ENCODE measurements at regions not wholly inside any gene's neighbourhood (a gene's known extent, or its start where the extent isn't known, plus 50 kb on each side); places are given as distances from the start of the nearest gene placed in this dataset.

DNA sequence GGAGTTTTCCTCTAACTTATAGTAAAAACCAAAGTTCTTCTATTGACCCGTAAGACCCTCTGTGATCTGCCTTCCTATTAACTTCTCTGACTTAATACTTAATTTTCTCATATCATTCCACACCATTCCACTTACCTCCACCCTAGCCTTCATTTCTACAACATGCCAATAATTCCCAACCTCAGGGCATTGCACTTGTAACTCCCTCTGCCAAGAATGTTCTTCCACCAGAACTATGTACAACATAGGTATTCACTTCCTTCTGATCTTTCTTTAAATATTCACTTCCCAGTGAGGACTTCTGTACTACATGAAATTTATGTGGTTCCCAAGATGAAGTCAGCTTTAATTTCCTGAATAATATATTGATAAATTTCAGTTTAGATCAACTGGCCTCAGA, 531.7 kb downstream of the LRFN5 start:
- H3K27ac ChIP-seq (ENCODE audit: low read depth in 2 of 2, low read length in 1 of 2): no peak overlapping the region
- H3K36me3 ChIP-seq (replicated peaks in 1 of 2; ENCODE audit: control insufficient read depth in 1 of 2, insufficient read depth in 2 of 2, low read length in 1 of 2): no peaks in the 10 kb centered on the region
- no peaks in the 10 kb centered on the region for H4K20me1 ChIP-seq (ENCODE audit: insufficient read depth)
- WGBS (ENCODE audit: low lambda C conversion rate): 25% methylated on average over 1 of the region's 1 CpG
- TF ChIP-seq RCOR1 (IDR thresholded peaks at IDR 0.05; ENCODE audit: low read length) (no peak), GATA2 (CRISPR knock-in tag; IDR thresholded peaks at IDR 0.05) (no peak), POLR2AphosphoS5 (IDR thresholded peaks at IDR 0.05; ENCODE audit: low read depth, low read length) (no peak), NFIC (IDR thresholded peaks at IDR 0.05; ENCODE audit: borderline replicate concordance) (no peak), FOXJ3 (CRISPR knock-in tag; IDR thresholded peaks at IDR 0.05) (no peak)
- TF ChIP-seq, protein P1, sequence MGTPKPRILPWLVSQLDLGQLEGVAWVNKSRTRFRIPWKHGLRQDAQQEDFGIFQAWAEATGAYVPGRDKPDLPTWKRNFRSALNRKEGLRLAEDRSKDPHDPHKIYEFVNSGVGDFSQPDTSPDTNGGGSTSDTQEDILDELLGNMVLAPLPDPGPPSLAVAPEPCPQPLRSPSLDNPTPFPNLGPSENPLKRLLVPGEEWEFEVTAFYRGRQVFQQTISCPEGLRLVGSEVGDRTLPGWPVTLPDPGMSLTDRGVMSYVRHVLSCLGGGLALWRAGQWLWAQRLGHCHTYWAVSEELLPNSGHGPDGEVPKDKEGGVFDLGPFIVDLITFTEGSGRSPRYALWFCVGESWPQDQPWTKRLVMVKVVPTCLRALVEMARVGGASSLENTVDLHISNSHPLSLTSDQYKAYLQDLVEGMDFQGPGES (IDR thresholded peaks at IDR 0.05; ENCODE audit: low read depth, low read length): no peak
- TF ChIP-seq, protein P2, sequence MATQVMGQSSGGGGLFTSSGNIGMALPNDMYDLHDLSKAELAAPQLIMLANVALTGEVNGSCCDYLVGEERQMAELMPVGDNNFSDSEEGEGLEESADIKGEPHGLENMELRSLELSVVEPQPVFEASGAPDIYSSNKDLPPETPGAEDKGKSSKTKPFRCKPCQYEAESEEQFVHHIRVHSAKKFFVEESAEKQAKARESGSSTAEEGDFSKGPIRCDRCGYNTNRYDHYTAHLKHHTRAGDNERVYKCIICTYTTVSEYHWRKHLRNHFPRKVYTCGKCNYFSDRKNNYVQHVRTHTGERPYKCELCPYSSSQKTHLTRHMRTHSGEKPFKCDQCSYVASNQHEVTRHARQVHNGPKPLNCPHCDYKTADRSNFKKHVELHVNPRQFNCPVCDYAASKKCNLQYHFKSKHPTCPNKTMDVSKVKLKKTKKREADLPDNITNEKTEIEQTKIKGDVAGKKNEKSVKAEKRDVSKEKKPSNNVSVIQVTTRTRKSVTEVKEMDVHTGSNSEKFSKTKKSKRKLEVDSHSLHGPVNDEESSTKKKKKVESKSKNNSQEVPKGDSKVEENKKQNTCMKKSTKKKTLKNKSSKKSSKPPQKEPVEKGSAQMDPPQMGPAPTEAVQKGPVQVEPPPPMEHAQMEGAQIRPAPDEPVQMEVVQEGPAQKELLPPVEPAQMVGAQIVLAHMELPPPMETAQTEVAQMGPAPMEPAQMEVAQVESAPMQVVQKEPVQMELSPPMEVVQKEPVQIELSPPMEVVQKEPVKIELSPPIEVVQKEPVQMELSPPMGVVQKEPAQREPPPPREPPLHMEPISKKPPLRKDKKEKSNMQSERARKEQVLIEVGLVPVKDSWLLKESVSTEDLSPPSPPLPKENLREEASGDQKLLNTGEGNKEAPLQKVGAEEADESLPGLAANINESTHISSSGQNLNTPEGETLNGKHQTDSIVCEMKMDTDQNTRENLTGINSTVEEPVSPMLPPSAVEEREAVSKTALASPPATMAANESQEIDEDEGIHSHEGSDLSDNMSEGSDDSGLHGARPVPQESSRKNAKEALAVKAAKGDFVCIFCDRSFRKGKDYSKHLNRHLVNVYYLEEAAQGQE (IDR thresholded peaks at IDR 0.05; ENCODE audit: low read depth, low read length): no peak
- no peaks in the 10 kb centered on the region for H3K27me3 ChIP-seq (ENCODE audit: insufficient read depth)
- CTCF ChIA-PET: no interaction called here
- H3K4me3 ChIP-seq (ENCODE audit: low read depth in 2 of 2, low read length in 1 of 2): no peak overlapping the region
- no peaks in the 10 kb centered on the region for H3K4me1 ChIP-seq (ENCODE audit: control insufficient read depth in 1 of 2, insufficient read depth in 2 of 2, low read depth in 1 of 2, low read length in 1 of 2)
- H3K9me2 ChIP-seq: no peaks in the 10 kb centered on the region
- POLR2A ChIA-PET: no interaction called here
- no peak for DNase-seq
- H3K79me2 ChIP-seq (ENCODE audit: insufficient read depth): no peaks in the 10 kb centered on the region
- no peaks in the 10 kb centered on the region for H3K9me3 ChIP-seq
- no peak overlapping the region for H3K9ac ChIP-seq
- H3K4me2 ChIP-seq: no peak overlapping the region
- H3F3A ChIP-seq (replicated peaks; ENCODE audit: insufficient read depth): no peaks in the 10 kb centered on the region
- no peak overlapping the region for H2AFZ ChIP-seq (ENCODE audit: low read depth)

DNA sequence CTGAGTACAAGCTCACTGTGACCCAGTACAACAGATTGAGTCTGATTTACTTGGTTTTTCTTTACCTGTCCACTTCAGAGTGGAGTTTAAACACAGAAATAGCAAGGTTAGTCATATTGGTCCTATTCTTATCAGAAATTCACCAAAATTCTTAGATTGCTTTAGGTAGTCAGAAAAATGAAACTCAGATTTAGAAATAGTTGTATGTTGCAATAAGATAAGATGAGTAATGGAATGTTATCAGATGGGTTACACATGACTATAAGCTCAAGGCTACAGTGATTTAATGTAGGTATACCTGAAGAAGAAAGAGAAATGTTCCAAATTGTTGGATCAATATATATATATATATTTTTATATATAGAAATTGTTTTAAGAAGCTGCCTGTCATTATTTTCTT, 524.1 kb downstream of the LRFN5 start:
- no peak overlapping the region for H3K9ac ChIP-seq
- H3K9me3 ChIP-seq: no peaks in the 10 kb centered on the region
- no peaks in the 10 kb centered on the region for H4K20me1 ChIP-seq (ENCODE audit: insufficient read depth)
- H3K27me3 ChIP-seq (ENCODE audit: insufficient read depth): no peaks in the 10 kb centered on the region
- H3K4me1 ChIP-seq (ENCODE audit: control insufficient read depth in 1 of 2, insufficient read depth in 2 of 2, low read depth in 1 of 2, low read length in 1 of 2): no peaks in the 10 kb centered on the region
- POLR2A ChIA-PET: no interaction called here
- DNase-seq: no peak
- no peak overlapping the region for H3K4me3 ChIP-seq (ENCODE audit: low read depth in 2 of 2, low read length in 1 of 2)
- TF ChIP-seq, protein P3, sequence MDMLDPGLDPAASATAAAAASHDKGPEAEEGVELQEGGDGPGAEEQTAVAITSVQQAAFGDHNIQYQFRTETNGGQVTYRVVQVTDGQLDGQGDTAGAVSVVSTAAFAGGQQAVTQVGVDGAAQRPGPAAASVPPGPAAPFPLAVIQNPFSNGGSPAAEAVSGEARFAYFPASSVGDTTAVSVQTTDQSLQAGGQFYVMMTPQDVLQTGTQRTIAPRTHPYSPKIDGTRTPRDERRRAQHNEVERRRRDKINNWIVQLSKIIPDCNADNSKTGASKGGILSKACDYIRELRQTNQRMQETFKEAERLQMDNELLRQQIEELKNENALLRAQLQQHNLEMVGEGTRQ (IDR thresholded peaks at IDR 0.05; ENCODE audit: borderline replicate concordance, low read depth, low read length): no peak
- no peak for TF ChIP-seq YY1 (IDR thresholded peaks at IDR 0.05; ENCODE audit: low read depth)
- H3K9me2 ChIP-seq: no peaks in the 10 kb centered on the region
- H3F3A ChIP-seq (replicated peaks; ENCODE audit: insufficient read depth): no peaks in the 10 kb centered on the region
- no peaks in the 10 kb centered on the region for H3K79me2 ChIP-seq (ENCODE audit: insufficient read depth)
- no peak overlapping the region for H3K27ac ChIP-seq (ENCODE audit: low read depth in 2 of 2, low read length in 1 of 2)
- H3K36me3 ChIP-seq (replicated peaks in 1 of 2; ENCODE audit: control insufficient read depth in 1 of 2, insufficient read depth in 2 of 2, low read length in 1 of 2): no peaks in the 10 kb centered on the region
- H2AFZ ChIP-seq (ENCODE audit: low read depth): no peak overlapping the region
- no peak overlapping the region for H3K4me2 ChIP-seq
- CTCF ChIA-PET: no interaction called here

Measured in SK-N-SH (cell line).